ENCODE measurements at regions not wholly inside any gene's neighbourhood (a gene's known extent, or its start where the extent isn't known, plus 50 kb on each side); places are given as distances from the start of the nearest gene placed in this dataset.

DNA sequence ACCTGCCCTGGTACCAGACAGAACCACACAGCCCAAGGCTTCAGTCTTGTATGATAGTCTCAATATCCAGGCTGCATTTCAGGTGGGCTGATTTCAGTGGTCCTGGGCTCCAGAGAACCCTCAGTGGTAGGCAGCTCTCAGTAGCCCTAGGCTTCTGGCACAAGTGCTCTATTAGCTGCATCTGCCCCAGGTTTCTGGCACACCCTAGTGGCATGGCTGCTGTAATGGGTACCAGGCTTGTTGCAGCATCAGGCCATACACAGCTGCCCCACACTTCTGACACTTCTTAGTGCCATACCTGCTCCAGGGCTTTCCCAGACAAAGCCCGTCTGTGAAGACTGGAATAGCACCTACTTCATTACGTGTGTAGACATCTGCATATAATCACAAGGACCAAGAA lies 1062.2 kb upstream of the EPHA6 start:
- TF ChIP-seq, protein P1, sequence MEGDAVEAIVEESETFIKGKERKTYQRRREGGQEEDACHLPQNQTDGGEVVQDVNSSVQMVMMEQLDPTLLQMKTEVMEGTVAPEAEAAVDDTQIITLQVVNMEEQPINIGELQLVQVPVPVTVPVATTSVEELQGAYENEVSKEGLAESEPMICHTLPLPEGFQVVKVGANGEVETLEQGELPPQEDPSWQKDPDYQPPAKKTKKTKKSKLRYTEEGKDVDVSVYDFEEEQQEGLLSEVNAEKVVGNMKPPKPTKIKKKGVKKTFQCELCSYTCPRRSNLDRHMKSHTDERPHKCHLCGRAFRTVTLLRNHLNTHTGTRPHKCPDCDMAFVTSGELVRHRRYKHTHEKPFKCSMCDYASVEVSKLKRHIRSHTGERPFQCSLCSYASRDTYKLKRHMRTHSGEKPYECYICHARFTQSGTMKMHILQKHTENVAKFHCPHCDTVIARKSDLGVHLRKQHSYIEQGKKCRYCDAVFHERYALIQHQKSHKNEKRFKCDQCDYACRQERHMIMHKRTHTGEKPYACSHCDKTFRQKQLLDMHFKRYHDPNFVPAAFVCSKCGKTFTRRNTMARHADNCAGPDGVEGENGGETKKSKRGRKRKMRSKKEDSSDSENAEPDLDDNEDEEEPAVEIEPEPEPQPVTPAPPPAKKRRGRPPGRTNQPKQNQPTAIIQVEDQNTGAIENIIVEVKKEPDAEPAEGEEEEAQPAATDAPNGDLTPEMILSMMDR (IDR thresholded peaks at IDR 0.05), result no peak
- no peak for TF ChIP-seq POLR2A (IDR thresholded peaks at IDR 0.05)
